ENCODE measurements at regions not wholly inside any gene's neighbourhood (a gene's known extent, or its start where the extent isn't known, plus 50 kb on each side); places are given as distances from the start of the nearest gene placed in this dataset.

DNA sequence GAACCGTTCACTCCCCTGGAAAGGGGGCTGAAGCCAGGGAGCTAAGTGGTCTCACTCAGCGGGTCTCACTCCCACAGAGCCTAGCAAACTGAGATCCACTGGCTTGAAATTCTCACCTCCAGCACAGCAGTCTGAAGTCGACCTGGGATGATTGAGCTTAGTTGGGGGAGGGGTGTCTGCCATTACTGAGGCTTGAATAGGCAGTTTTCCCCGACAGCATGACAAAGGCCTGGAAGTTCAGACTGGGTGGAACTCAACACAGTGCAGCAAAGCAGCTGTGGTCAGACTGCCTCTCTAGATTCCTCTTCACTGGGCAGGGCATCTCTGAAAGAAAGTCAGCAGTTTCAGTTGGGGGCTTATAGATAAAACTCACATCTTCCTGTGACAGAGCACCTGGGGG lies 292.5 kb downstream of the NUP35 start:
- TF ChIP-seq POLR2AphosphoS5 (IDR thresholded peaks at IDR 0.05) (no peak), POLR2A (IDR thresholded peaks at IDR 0.05) (no peak)
- TF ChIP-seq, protein P1, sequence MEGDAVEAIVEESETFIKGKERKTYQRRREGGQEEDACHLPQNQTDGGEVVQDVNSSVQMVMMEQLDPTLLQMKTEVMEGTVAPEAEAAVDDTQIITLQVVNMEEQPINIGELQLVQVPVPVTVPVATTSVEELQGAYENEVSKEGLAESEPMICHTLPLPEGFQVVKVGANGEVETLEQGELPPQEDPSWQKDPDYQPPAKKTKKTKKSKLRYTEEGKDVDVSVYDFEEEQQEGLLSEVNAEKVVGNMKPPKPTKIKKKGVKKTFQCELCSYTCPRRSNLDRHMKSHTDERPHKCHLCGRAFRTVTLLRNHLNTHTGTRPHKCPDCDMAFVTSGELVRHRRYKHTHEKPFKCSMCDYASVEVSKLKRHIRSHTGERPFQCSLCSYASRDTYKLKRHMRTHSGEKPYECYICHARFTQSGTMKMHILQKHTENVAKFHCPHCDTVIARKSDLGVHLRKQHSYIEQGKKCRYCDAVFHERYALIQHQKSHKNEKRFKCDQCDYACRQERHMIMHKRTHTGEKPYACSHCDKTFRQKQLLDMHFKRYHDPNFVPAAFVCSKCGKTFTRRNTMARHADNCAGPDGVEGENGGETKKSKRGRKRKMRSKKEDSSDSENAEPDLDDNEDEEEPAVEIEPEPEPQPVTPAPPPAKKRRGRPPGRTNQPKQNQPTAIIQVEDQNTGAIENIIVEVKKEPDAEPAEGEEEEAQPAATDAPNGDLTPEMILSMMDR (IDR thresholded peaks at IDR 0.05): no peak
